Amniotic epithelial cell (primary cell): ENCODE measurements at regions not wholly inside any gene's neighbourhood (a gene's known extent, or its start where the extent isn't known, plus 50 kb on each side); places are given as distances from the start of the nearest gene placed in this dataset.

Source experiments
- DNase-seq: peaks from one replicate; pipeline ENCODE4 v3.0.0-alpha.2; 2010; ENCODE audit warnings: low read depth

DNA sequence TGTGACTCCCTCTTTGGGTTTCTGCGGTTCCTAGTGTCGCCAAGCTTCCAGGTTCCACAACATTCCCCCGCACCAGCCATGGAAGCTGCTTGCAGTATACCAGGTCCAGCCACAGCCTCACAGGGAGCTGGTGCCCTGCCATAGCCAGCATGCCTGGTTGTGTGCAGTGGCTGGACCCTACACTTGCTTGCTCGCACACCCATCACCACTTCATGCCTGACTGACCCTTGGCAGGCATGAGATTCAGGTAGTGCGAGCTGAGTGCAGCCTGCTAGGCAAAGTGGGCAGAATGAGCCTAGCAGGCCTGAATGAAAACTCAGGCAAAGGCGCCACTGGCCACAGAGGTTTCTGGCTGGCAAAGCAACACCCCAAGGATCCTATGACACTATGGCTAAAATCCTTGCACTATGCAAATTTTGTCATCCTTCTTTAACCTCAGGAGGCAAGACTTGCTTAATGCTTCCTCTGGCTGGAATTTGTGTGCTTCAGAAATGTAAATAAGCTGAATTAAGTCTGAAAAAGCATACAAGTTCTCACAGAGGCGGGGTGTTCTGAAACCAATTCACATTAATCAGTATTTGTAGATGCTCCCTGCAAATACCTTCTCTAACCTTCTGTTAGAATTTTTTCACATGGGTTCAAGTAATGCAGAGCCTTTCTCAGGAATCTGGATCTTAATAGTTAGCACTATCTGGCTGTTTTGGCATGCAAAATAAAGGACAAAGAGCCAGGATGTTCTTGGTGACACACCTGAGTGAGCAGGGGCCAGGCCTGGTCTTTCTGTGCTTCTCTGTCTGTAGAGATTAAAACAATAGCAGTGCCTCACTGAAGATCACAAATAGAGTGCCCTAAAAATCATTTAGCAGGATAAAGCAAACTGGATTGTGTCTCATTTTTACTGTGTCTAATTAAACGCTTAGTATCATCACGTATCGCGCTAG, 256.9 kb downstream of the GPATCH2 start:
- DNase-seq, result no peak

DNA sequence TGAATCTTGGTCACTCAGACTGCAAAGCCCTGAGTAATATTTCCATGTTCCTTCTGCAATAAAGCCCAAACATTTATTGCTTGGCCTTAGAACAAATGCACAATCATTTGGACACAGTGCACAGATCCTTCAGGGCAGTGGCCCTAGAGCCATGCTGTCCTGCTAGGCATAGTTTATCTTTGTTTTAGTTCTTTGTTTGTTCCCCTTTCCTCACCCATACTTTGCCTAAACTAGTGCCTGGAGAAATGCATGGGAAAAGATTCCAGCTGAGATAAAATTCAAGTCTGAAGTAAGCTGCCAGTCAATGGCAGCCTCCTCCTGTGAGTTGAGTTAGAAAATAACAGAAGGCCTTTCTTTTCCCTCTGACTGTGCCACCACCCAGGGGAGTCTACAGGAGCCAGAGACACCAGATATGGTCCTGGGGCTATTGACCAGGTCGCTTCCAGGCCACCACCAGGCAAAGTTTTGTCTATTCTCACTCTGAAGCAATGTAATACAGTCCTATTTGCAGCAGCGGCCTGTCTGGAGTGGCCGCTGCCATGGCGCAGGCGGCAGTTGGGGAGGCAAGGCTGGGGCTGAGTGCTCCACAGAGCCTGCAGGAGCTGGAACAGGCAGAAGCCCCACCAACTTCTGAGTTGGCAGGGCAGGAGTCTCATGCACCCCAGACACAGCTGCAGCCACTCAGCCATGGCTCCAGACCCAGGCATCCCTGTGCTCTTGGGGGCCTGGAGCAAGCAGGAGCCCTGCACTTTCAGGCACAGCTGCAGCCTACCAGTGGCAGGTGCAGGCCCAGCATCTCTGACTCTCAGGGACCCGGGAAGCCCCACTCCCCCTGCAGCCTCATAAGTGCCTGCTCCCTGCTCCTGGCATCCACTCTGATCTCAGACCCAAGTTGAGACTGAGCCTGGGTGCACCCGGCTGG, 258.6 kb downstream of the GPATCH2 start:
- DNase-seq, result no peak

DNA sequence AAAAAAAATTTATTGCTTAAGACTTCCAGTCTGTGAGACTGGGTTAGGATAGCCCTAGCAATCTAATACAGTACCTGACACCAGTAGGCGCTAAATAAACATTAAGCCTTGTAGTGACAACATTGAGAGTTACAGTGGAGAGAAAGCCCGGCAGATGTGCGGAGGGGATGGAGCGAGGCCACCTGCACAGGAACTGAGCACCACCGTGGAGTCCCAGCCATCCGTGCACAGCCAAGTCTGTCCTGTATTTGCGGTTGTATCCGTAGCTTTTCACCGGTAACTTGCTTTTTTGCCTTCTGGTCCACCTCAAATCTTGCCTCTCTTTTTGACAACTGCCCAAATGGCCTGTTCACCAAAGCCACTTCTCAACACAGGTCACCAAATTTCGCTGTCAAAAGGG, 260.1 kb downstream of the GPATCH2 start:
- DNase-seq, result no peak

DNA sequence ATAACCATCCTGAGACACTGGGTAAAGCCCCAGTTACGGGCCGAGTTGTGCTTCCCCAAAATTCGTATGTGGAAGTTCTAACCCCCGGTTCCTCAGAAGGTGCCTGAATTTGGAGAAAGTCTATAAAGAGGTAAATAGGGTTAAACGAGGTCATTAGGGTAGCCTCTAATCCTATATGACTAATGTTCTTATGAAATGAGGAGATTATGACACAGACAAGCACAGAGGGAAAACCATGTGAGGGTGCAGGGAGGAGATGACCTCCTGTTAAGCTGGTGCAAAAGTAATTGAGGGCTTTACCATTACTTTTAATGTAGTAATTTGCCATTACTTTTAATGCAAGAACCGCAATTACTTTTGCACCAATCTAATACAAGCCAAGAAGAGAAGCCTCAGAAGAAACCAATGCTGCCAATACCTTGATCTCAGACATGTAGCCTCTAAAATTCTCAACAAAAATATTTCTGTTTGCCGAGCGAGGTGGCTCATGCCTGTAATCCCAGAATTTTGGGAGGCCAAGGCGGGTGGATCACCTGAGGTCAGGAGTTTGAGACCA, 260.8 kb downstream of the GPATCH2 start:
- DNase-seq, result peak; percentile 54

DNA sequence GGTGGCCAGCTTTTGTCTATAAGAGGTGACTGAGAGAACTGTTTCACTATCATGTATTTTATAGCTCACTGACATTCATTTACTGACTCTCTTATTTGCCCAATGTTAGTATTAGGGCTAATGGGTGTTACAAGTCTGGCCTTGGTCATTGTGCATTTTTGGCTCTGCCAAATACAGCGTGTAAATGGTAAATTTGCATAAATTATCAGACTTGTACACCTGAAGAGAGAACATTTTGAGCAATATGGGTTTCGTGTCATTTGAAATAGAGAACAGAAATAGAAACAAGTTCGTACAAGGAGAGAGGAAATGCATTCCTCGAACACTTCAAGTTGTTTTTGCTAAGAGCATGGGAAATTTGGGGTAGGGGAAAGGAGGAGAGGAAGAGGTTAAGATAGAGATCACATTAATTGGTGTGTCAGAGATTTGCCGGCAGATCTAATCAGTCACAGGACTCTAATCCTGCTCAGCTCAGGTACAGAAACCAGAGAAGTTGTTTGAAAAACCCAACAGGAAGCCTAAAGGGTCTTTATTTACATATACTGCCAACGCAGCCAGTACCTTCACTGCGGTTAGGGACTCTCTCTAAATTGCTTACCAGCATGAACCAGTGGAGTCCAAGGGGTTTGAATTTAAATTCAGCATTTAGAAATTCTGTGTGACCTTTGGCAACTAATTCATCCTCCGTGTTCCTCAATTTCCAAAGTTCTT, 261.5 kb downstream of the GPATCH2 start:
- no peak for DNase-seq

DNA sequence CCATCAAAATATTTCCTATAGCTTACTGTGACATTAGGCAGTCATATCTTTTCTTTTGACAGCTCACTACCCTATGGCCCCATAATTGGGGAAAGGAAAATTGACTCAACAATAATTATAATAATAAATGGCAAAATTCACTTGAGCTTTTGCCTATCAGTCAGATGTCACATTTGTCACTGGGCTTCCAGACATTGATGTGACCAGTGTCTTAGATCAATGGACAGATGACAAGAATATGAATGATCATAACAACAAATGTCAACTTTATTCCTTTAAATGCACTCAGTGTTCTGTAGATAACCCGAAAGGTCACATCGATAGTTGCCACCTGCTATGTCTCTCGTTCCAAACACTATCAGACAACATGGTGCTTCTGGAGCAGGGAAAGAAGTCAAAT, 266.7 kb downstream of the GPATCH2 start:
- DNase-seq, result no peak

DNA sequence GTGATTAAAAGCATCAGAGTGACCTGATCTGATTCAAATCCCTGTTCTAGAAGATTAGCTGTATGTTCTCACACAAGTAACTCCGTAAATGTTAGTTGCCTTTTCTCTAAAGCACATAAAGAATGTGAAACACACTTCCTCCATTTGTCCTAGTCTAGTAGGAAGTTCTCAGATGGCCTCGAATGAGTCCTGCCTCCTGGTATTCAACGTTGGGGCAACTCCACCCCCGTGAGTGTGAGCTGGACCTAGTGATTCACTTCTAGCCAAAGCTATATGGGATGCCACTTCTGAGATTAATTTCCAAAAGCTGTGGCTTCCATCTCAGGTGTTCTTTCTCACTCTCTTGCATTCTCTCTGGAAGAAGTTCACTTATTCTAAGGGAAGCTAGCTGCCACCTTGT, 267.6 kb downstream of the GPATCH2 start:
- no peak for DNase-seq

DNA sequence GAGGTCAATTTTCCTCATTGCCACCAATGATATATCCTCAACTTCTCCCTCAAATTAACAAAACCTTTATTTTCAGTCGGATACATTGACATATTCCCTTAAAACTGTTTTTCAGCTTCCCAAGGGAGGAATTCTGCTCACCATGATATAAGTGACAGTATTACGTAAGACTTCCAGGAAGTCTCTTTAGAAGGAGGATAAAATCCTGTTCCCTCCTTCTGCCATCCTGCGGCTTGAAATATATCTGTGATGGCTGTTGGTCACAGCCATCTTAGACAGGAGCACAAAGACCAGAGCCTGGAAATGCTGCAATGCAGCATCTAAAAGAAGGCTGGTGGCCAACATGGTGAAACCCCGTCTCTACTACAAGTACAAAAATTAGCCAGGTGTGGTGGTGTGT, 270.4 kb downstream of the GPATCH2 start:
- no peak for DNase-seq

DNA sequence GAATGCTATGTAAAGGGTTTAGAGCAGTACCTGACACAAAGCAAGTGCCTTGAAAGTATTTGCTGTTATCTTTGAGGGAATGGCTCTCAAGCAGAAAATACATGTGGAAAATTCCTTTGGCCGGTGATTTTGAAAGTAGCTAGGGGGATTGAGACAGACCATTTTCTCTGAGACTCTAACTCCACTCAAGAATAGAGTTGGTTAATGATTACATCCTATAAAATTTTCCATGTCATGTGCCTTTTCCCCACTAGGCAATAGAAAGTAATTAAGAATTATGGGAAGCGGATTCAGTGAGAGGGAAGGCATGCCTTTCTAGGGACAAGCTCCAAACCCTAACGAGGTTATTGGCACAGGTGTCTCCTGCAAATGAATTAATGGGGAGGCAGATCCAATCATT, 276.0 kb downstream of the GPATCH2 start:
- DNase-seq, result no peak

DNA sequence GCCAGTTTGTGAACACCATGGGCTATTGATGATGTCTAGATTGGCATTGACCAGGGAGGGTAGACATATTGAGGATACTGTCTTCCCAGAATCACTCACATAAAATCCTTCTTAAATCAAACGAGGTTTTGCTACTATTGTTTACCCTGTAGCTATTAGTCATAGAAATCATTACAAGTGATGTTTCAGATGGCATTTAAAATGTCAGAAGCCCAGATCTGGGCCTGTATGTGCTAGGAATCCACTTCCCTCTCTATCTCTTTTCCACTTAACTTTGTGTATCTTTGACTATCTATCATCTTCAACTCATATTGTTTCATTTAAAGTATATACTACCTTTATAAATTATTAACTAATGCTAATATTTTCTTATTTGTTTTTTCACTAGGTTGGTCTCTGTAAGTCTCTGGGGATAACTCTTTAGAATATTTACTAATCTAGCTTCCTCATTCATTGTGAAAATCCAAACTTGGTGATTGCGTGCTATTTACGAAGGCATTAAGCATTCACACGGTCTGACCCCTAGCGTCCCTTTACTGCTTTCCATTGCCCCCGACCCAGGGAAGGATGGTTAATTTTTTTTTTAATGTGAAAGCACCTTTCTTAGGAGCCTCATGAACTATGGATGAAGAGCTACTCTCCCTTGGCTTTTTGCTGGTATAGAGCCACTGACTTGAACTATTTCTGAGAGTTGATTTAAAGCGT, 281.8 kb downstream of the GPATCH2 start:
- no peak for DNase-seq

DNA sequence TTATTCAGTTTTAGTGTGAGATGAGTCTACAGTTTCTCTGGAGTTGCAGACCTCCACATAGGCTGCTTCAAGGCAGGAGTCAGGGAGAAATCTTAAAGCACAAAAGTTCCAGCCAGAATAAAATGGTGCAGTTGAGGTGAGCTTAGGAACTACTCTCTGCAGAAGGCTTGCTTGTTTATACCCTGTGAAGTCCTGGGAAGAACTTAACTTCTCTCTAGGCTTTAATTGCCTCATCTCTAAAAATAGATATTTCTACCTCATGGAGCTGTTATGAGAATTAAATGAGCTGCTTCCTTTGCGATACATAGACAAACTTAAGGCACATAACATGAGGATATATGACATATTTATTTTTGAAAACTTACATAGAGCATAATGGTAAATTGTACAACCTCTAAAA, 286.2 kb downstream of the GPATCH2 start:
- DNase-seq, result no peak

DNA sequence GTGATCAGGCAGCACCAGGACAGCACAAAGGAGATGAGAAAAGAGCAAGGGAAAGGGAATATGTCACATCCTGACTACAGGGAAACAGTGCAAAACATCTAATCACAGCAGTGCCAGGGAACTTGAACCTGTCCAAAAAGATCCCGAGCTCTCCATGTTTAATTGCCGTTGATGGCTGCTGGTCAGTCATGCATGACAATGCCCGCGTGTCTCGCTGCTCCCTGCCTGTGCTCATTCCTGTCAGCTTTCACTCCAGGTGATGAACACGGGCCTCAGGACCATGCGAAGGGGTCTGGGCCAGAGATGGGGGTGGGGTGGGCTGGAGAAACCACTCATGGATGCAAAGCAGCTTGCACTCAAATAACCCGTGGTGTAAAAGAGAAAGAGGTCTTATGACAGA, 287.0 kb downstream of the GPATCH2 start:
- DNase-seq, result no peak

DNA sequence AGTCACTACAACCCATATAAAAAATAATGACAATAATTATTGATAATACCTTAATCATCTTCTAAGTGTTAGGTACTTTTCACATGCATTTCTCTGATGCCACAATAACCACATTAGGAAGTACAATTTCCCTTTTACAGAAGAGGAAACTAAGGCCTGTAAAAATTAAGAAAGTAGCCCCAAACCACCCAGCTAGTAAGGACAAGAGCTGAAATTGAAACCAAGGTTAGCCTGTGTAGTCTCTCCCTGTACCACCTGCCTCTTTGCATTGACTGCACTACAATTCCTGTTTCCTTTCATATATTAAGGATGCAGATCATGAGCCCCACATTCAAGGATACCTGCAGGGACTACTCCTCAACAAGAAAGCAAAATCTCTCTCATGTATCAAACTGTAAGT, 288.8 kb downstream of the GPATCH2 start:
- DNase-seq, result no peak

DNA sequence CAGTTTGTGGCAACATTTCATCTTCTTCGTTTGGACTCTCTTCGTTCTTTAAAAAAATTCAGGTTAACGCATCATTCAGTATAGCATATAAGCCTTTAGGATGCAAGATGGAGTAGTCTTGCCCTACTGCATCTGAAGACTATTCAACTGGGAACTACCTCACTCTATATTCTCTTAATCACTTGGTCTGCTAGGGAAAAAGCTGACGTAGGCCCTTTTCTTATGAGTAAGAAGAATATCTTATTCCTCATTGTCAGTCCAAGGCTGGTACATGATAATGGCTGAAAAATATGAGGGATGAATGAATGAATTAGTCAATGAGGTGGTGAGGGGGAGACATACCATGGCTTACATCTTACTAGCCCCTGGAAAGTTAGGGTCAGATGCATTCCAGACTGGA, 294.2 kb downstream of the GPATCH2 start:
- DNase-seq, result no peak

DNA sequence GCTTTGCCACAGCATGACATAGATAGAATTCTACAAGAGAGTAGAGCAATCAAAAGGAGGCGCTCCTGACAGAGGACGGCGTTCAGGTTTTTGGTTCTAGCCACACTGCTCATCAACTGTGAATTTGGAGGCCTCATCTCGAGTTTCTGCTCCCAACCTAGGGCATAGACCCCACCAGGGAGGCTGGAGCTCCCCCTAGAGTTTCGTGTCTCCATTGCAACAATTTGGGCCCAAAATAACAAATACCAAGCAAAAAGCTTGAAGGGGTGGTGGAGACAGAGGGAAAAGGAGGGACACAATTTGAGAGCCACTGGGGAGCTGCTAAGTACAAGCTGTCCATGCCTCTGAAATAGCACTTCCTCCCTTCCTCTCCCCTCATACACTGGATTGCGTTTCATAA, 297.0 kb downstream of the GPATCH2 start:
- DNase-seq, result peak; percentile 15

DNA sequence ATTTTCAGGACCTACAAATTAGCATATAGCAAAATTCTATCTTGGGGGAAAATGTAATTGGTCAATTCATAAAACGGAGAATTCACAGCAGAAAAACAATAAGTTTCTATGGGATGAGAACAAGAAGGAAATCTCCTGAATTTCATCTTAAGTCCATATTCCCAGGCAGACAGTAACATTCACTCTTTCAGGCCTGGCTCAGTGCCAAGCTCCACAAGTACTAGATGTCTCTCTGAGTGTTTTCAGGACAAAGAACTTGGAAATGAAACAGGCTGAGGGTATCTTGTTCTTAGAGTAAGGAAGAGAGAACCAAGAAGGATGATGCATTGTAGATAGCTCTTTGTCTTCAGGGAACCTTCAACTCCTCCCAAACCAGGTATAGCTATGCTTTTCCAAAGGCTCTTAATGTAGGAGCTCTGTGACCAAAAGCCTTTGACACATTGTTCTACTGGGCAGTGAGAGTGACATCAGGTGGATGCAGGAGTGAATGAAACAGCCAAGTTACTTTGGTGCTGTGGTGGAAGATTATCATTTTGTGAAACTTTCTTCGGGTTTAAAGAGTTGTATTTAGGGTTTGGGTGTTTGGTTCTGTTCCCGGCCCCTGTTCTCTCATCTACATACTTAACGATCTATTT, 298.3 kb downstream of the GPATCH2 start:
- DNase-seq, result no peak

DNA sequence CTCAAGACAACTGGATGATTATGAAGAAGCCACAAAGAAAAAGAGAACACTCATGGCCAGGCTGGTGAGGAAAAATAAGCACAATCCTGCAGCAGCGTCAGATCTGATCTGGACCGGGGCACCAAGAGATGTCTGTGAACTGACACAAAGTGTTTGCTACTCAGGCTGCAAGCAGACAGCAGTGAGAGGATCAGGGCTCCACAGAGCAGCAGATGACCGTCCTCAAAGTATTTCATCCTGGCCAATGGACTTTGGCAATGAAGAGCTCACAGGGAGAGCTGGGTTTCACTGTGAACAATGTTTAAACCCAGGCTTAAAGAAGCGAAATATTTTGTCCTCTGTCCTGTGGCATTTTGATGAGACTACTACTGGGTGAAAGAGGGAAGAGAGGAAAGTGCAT, 299.2 kb downstream of the GPATCH2 start:
- DNase-seq, result no peak

DNA sequence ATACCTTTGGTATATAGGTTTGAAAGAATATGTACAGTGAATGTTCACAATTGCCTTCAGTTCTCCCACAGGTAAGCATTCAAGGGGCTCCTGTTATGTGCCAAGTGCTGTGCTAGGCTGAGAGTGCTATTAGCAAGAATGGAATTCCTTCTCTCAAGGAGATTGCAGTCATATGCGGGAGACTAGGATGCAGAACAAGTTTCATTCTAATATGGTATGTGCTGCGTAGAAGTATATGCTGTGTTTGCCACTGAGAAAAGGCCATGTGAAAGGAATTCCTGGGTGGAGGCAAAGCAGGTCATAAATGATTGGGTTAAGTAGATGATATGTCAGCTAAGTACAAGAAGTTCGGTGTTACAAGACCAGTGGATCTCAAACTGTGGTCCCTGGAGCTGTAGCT, 303.0 kb downstream of the GPATCH2 start:
- DNase-seq, result no peak

DNA sequence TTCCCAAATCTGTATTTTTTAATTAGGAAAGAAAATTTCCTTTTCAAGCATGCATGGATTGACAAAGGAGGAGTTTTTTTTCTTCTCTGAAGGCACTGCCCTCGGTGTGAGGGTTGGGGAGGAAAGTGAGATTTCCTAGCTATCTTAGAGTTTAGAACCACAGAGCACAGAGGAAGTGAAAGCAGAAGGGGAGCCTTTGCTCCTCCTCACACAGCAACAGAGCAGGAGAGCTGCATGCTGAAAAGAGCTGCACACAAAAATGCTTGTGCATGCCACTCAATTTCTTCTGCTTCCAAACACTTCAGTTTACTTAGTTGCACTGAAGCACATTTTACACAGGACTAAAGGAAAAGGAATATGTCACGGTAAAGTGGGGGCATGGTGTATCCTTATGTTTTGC, 308.1 kb downstream of the GPATCH2 start:
- no peak for DNase-seq

DNA sequence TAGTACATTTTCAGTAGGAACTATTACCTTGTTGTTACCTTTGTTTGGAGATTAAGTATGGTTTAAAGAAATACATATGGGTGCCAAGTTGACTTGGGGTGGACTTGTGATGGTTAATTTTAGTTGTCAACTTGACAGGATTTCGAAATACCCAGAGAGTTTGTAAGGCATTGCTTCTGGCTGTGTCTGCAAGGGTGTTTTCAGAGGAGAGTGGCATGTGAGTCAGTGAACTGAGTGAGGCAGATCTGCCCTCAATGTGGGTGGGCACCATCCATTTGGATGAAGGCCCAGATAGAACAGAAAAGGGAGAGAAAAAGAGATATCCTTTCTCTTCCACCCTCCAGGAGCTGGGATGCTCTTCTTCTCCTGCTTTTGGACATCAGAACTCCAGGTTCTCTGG, 315.5 kb downstream of the GPATCH2 start:
- DNase-seq, result peak; percentile 60

DNA sequence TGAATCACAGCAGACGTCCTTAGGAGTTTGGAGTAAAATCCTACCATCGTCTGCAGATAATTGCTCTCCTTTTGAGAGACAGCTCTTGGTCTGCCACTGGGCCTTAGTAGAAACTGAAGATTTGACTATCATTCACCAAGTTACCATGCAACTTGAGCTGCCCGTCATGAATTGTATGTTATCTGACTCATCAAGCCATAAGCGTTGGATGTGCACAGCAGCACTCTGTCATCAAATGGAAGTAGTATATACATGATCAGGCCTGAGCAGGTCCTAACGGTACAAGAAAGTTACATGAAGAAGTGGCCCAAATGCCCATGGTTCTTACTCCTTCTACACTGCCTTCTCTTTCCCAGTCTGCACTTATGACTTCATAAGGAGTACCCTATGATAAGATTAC, 317.8 kb downstream of the GPATCH2 start:
- no peak for DNase-seq
